Islet precursor cell (in vitro differentiated cells): ENCODE measurements at regions not wholly inside any gene's neighbourhood (a gene's known extent, or its start where the extent isn't known, plus 50 kb on each side); places are given as distances from the start of the nearest gene placed in this dataset.
A peak's percentile ranks its signal among the peaks of the same experiment; 100 is the strongest.
"Not testable (repeated sequence)": the region's sequence is repeated elsewhere in the genome, so short reads cannot be mapped to it uniquely, and the experiment has no call there.

ENCODE experiments used
- DNase-seq: peaks from one replicate; pipeline ENCODE4 v3.0.0-alpha.2; 2018

DNA sequence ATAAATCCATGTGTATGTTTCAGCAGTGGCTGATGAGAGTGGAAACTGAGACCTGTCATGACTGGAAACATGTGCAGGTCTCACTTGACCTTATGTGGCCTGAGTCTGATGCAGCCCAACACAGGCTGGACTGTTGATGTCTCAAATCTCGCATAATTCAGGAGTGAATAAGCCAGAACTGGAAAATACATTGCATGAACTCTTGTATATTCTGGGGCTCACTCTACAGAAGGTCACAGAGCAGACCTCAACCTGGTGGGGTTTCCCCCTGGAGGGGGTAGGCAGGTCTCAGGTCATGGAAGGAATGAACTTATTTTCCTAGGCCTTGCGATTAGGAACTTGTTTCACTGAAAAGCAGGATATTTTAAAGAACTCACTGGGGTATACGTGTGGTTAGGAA is 146.3 kb upstream of the THUMPD2 start:
- DNase-seq, result no peak

DNA sequence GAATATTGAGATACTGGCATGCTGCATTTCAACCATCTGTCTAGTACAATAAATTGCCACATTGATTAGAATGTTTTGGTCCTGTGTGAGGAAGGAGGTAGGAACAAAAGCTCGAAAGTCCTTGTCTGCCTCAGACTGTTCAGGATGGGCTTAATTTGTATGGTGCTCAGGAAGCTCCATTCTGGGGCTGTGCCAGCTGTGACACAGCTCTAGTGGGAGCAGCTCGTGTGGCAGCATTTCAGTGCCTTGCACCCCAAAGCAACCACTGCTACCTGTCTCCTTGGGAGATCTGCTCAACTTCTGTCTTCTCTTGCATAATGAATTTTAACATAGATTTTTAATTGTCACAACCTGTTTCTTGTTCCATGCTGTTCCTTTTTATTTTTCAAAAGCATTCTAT is 144.4 kb upstream of the THUMPD2 start:
- no peak for DNase-seq

DNA sequence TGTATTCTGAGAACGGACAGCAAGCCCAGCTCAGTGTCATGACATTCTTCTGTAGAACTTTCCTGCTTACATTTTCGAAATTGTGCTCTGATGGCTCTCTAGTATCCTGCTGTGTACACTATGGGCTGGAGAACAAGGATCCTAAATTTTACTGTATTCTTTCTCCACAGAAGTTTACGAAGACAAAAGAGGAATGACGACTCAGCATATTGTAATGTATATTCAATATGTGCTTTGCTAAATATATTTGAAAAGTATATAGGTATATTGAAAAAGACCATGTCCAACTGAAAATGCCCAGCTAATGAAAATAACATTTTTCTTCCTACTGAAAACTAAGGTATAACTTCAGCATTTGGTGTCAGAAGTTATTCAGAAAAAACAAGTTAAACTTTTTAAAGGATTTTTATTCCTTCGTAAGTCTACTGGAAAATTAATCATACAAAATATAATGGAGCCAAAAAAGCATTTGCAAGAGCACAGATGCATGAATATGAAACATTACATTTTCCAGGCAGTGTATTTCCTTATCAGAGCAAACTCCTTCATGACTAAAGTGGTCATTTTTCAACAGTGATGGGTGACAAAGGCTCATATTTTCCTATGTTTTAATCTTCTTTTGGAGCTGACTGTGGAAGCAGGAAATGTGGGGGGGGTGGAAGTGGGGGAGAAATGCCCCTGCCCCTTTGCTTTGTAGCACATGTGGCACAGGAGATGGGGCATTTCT is 143.8 kb upstream of the THUMPD2 start:
- DNase-seq, result no peak

DNA sequence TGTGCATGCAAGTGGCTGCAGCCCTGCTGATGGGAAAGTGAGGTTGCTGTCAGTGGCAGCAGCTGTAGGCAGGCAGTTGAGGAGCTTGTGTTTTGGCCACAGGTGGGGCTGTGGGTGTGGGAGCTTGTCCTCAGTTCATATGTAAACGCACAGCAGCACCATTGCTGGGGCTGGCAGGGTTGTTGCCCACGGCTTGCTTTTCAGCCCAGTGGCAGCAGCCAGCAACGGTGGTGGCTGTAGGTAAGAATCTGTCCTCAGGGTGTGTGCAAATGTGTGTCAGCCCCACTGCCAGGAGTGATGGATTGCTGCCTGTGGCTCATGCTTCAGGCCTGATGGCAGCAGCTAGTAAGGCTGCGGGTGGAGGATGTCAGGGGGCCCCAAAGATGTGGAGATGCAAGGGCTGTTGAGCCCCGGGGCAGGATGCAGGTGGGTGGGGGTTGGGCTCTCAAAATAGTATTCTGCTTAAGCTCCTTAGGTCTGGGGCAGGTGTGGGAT is 141.3 kb upstream of the THUMPD2 start:
- peak; percentile 69 for DNase-seq

DNA sequence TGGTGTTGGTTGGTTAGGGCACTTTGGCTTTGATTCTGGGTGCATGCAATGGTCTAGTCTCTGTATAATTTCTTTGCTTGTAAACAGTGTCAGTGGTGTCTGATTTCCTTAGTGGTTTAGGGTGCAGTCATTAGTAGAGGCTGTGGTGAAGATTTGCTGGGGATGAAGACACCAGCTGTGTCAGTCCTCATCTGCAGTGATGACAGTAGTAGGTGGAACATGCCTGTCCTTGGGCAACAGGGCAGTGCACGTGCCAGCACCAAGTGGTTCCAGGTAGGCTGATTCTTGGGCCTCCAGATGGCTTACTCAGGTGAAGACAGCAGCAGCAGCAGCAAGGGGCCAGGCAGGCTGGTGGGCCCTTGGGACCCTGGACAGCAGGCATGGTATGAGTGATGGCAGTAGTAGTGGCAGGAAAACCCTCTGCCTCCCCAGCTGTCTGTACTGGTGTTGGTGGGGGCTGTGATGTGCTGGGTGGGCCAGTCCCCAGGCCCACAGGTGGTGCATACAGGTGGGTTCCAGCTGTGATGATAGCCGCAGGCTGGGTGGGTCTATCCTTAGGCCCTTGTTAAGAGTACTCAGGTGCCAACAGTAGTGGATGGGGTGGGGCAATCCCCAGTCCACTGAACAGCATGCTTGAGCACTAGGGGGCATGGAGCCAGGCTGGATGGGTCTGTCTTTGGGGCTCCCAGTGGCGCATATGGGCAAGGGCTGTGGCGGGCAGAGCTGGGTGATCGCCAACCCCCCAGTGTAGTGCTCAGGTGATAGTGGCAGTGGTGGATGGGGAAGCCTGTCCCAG is 140.7 kb upstream of the THUMPD2 start:
- no peak for DNase-seq

DNA sequence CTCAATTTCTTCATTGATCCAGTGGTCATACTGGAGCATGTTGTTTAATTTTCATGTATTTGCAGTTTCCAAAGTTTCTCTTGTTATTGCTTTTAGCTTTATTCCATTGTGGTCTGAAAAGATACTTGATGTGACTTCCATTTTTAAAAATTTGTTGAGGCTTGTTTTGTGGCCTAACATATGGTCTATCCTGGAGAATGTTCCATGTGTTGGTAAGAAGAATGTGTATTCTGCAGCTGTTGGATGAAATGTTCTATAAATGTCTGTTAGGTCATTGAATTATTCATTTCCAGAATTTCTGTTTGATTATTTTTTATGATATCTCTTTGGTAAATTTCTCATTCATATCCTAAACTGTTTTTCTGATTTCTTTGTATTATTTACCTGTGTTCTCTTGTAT is 139.8 kb upstream of the THUMPD2 start:
- no peak for DNase-seq

DNA sequence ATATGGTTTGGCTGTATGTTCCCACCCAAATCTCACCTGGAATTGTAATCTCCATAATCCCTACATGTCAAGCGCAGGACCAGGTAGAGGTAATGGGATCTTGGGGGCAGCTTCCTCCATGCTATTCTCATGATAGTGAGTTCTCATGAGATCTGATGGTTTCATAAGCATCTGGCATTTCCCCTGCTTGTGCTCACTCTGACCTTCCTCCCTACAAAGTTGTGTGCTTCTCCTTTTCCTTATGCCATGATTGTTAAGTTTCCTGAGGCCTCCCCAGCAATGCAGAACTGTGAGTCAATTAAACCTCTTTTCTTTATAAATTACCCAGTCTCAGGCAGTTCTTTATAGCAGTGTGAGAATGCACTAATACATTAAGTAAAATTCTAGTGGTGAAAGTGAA is 138.3 kb upstream of the THUMPD2 start:
- not testable (repeated sequence) for DNase-seq

DNA sequence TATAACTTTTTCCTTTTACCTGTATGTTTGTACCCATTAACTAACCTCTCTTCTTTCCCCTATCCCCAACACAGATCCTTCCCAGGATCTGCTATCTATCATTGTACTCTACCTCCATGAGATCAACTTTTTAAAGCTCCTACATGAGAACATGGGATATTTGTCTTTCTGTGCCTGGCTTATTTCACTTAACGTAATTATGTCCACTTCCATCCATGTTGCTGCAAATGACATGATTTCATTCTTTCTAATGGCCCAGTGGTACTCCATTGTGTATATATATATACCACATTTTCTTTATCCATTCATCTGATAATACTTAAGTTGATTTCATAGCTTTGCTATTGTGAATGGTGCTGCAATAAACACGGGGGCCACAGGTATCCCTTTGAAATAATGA is 135.9 kb upstream of the THUMPD2 start:
- DNase-seq, result no peak

DNA sequence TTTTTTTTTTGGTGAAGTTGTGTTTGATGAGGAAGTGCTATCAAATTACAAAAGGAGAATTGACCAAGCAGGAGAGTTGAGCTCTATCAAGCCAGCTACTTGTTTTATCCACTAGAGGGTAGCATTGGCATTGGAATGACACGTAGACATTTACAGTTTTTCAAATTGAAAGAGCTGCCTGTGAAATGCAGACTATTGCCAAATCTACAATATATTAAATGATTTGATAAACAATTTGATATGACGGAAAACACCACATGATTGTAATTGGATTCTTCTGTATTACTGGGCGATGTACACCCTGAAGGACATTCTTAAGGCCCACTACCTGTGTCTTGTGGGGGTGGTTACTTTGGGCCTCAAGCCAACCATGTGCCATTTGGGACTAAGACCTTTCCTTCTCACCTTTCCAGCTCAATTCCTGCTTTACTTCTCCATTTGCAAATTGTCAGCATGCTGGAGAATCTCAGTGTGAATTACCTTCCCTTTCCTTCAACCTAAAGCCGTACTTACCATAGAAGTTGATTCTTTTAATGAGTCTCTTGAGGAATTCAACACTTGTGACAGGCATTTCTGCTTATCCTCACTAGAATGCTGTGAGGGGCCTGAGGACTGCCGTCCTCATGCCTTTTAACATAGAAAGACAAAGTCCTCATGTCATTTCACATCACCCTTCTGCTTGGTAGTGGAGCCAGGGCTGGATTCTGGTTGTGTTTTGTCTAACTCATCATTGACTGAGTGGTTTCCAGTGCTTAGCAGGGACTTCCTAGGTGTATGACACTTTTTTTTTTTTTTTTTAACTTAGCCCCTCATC is 134.8 kb upstream of the THUMPD2 start:
- no peak for DNase-seq

DNA sequence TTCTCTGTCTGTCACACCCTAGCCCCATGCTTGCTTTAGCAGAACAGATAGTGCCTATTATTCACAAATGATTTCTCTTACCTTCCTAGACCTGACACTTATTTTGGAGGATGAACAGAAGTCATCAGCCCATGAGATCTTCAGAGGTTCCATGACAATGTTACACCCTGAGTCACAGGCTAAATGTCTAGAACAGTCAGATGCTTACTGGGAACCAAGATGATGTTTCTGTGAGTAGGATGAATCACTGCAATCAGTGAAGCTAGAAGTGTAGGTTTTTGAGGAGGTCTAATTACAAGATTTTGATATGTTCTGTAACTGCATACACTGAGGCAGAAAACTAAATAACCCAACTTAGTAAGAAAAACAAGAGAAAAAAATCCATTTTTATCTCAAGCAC is 123.0 kb upstream of the THUMPD2 start:
- no peak for DNase-seq

DNA sequence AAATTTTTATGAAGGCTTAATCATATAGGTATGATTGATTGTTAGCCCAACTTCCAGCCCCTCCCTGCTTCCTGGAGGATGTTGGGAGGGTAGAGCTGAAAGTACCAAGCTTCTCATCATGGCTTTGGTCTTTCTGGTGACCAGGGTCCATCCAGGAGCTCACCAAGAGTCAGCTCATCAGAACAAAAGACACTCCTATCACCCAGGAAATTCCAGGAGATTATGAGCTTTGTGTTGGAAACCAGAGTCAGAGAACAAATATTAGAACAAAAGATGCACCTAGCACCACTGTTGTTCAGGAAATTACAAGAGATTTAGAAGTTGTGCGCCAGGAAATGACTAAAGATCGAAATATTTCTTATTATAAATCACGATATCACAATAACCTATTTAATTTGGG is 119.9 kb upstream of the THUMPD2 start:
- no peak for DNase-seq

DNA sequence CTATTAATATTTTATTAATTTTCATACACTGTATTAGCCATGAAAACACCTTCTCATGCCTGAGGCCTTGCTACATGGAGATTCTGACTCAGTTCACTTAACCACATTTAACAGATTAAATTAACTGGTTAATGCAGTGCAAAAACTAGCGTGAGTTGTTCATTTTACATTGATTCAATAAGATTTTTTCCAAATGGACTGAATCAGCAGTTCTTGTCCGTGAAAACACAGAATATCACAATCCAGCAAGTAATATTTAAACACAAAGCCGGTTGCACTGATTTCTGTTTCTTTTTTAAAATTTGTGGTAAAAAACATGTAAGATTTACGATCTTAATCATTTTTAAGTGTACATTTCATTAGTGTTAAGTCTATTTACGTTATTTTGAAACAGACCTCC is 118.2 kb upstream of the THUMPD2 start:
- no peak for DNase-seq

DNA sequence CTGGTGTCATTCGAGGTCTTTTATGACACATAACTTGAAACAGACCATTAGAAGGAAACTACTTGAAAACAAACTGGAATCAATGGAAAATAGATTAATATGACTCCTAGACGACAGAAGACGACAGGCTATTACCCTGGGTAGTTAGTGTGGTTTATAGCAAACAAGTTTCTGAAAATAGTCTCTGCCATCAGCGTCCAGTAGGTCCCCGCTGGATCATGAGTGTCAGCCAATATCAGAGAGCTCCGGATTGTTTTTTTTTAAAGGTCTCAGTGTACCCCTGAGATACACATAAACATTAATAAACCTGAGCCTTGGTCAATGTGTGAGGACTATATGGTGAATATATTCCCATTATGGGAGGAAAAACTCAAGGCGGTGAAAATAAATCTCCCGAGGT is 115.0 kb upstream of the THUMPD2 start:
- no peak for DNase-seq

DNA sequence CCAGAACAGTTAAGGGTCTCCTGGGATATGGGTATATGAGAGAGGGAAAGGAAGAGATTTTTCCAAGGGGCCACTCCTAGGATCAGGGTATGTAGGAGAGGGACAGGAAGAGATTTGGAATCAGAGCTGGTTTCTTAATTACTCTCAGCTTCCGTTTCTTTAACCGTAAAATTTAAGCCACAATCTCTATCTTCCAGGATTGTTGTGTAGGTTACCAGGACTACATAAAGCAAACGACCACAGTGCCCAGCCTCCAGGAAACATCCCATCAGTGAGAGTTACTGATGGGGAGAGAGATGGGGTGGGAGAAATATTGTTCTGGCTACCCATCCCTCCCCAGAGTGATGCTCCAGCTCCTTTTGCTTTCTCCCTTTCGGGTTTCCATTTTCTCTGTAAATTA is 114.6 kb upstream of the THUMPD2 start:
- DNase-seq, result no peak

DNA sequence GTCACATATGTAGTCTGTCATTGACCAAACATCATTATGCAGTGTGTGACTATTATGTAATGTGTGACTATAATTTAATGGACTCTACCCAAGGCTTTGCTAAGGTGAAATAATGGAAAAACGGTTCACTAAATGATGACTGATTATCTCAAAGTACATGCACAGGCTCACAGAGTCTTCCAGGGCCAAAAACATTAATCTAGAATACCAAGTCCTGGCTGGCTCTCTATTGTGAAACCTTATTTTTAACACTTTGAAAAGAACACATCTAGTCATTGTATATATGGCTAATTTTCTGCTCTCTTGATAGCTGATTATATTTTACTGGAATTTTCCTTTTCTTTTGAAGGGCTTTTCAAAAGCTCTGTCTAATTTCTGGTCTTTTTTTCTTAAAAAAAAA is 102.9 kb upstream of the THUMPD2 start:
- no peak for DNase-seq

DNA sequence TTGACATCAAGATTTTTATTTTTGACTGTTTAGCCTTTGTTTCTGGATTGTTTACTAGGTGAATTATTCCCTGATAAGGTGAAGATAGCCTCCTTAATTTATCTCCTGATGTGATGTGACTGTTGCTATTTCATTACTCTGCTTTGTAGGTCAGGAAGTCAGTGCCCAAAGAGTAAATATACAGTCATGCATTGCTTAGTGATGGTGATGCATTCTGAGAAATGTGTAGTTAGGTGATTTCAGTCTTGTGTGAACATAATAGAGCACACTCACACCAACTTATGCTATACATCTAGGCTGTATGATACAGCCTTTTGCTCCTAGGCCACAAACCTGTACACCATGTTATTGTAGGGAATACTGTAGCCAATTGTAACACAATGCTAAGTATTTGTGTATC is 102.4 kb upstream of the THUMPD2 start:
- DNase-seq, result no peak

DNA sequence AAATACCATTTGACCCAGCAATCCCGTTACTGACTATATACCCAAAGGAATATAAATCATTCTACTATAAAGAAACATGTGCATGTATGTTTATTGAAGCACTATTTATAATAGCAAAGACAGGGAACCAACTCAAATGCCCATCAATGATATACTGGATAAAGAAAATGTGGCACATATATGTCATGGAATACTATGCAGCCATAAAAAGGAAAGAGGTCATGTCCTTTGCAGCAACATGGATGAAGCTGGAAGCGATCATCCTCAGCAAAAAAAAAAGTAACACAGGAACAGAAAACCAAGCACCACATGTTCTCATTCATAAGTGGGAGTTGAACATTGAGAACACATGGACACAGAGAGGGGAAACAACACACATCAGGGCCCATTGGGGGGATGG is 99.9 kb upstream of the THUMPD2 start:
- DNase-seq, result not testable (repeated sequence)

DNA sequence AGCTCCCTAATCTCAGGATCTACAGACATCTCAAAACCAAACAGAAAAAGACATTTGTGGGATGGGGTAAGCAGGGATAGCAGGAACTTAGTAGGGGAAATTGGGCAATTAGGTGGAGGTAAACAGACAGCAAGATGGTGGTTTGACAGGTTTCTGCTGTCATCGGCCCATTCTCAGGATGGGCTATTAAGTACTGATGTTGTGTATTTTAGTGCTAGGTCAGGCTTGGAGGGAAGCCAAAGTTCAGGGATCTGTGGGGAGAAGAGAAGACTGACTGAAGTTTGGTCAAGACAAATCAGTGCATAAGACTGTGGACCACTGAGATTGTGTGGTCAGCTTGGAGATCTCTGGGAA is 96.8 kb upstream of the THUMPD2 start:
- DNase-seq, result peak; percentile 54

DNA sequence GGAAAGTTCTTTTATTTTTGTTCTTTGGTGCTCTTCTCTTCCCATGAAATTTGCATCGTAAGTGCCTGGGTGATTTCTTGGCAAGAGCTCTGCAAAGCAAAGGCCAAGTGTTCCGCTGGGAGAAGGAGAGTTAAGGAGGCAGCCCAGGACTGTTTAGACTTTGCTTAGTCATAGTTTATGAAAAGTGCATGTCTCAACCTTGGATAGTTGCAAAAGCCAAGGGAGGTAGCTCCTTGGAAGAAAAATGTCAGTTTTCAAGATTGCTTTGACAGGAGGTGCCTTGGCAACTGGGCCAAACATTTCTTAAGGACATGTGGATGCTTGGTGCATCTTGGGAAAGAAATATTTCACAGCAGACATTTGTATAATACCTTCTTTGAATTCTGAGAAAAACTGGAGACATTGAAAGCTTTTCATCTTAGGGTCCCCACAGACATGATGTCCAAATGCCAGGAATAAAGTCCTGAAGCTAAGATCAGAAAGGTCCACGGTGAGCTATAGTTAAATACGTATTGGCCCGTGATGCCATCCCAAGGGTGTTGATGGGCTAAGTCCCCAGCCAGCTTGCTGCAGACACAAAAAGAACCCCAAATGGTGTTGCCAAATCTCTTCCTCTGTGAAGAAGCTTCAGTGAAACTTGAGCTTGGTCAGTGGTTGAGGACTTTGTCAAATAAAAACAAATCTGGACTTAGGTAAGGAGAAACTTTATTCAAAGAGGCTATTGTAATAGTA is 96.3 kb upstream of the THUMPD2 start:
- DNase-seq, result no peak

DNA sequence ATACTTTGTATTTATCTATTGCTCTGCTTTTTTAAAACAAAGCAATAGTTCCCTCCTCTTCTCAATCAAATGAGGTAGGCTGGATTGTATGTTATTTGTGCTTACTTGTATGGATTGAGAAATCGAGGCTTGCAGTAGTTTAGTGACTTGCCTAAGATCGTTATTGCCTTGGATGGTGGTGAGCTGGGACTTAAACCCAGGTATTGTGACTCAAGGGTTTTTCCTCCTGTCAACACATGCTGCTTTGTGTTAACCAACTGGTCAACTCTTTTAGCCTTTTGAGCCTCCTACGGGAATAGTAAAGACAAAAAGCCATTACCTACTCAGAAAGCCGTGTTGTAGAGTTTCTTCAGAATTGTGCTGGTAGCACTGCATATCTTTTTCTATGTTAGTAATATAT is 95.2 kb upstream of the THUMPD2 start:
- no peak for DNase-seq

DNA sequence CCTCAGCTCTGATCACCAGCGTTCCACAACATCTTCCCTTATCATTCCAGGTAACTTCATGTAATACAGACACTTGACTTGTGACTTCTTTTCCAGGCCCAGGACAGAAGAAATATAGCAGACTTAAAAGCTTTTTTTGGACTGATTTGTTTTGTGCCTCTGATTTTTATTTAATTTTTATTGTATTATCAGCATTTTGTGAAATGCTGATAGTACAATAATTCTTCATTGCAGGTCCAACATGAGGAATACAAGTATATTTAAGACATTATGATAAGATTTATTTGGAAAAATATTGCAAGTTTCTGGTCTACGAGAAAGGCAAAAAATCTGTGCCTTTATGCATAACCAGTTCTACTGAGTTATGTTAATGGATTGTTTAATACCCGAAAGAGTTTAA is 94.5 kb upstream of the THUMPD2 start:
- no peak for DNase-seq

DNA sequence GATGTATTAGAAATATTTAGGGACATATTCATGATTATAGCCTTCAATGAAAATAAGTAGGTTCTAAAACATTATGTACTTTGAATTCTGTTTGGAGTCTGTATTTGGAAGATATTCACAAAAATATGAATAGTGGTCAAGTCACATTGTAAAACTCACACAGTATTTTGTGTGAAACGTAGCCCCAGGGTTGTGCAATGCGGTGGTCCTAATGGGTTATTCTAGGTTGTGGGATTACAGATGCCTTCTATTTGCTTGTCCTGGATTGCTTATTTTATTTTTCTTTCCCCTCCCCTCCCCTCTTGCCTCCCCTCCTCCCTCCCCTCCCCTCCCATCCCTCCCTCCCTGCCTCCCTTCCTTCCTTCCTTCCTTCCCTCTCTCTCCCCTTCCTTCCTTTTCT is 93.7 kb upstream of the THUMPD2 start:
- DNase-seq, result no peak

DNA sequence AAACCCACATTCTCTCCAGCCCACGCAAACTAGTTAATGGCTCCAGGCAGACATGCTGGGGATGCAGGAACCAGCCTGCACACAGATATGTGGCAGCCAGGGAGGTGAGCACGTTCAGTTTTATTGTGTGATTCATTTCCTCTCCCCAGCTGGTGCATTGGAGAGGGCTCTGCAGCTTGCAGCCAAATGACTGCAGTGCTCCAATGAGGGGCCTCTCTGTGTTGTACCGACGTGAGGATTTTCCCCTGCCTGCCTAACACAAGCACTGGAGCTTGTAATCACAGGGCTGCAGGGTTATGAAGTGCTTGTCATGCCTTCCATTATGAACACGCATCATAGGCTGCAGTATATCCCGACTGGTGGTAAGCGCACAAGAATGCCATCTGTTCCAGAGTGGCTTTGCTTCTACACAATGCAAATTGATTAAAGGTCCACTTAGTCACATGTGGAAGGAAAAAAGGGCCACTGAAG is 92.3 kb upstream of the THUMPD2 start:
- DNase-seq, result peak; percentile 81
